ENCODE measurements at regions not wholly inside any gene's neighbourhood (a gene's known extent, or its start where the extent isn't known, plus 50 kb on each side); places are given as distances from the start of the nearest gene placed in this dataset.

- no peak for DNase-seq (ENCODE audit: low read depth)
Measured at GRCh38 chr14:32022938-32023466, 54.1 kb upstream of the ARHGAP5 start.

GRCh38 chr14:32023540-32023939 is 53.6 kb upstream of the ARHGAP5 start:
- DNase-seq (ENCODE audit: low read depth) = no peak

- DNase-seq (ENCODE audit: low read depth) = no peak
Measured at GRCh38 chr14:32027255-32027939, 49.7 kb upstream of the ARHGAP5 start.
